ENCODE measurements at regions not wholly inside any gene's neighbourhood (a gene's known extent, or its start where the extent isn't known, plus 50 kb on each side); places are given as distances from the start of the nearest gene placed in this dataset.

- Histone ChIP-seq H3K27me3 (ENCODE audit: control insufficient read depth, insufficient read depth, low read length, poor library complexity, severe bottlenecking) (no peaks in the 10 kb centered on the region), H3K27ac (ENCODE audit: insufficient read depth, low read depth, low read length, poor library complexity, severe bottlenecking) (no peak overlapping the region), H3K36me3 (ENCODE audit: control insufficient read depth, insufficient read depth, low read length) (no peaks in the 10 kb centered on the region), H3K9me3 (ENCODE audit: control insufficient read depth, low read length) (no peaks in the 10 kb centered on the region), H3K4me3 (ENCODE audit: insufficient read depth, low read depth, low read length) (no peak overlapping the region), H3K4me1 (ENCODE audit: control insufficient read depth, insufficient read depth, low read length) (peaks cover 10% of the 10 kb centered on the region)
- WGBS, 2 experiments: 91 to 92% methylated on average over 3 of the region's 3 CpGs
These were observed 150.1 kb downstream of the ELOVL4 start for GRCh38 chr6:79797163-79797764.

GRCh38 chr6:79796197-79796596, 151.2 kb downstream of the ELOVL4 start:
- WGBS, 2 experiments: 85 to 86% methylated on average over 2 of the region's 2 CpGs
- Histone ChIP-seq H3K36me3 (ENCODE audit: control insufficient read depth, insufficient read depth, low read length) (no peaks in the 10 kb centered on the region), H3K9me3 (ENCODE audit: control insufficient read depth, low read length) (no peaks in the 10 kb centered on the region), H3K27me3 (ENCODE audit: control insufficient read depth, insufficient read depth, low read length, poor library complexity, severe bottlenecking) (no peaks in the 10 kb centered on the region), H3K27ac (ENCODE audit: insufficient read depth, low read depth, low read length, poor library complexity, severe bottlenecking) (no peak overlapping the region), H3K4me3 (ENCODE audit: insufficient read depth, low read depth, low read length) (no peak overlapping the region), H3K4me1 (ENCODE audit: control insufficient read depth, insufficient read depth, low read length) (peaks cover 10% of the 10 kb centered on the region)

DNA sequence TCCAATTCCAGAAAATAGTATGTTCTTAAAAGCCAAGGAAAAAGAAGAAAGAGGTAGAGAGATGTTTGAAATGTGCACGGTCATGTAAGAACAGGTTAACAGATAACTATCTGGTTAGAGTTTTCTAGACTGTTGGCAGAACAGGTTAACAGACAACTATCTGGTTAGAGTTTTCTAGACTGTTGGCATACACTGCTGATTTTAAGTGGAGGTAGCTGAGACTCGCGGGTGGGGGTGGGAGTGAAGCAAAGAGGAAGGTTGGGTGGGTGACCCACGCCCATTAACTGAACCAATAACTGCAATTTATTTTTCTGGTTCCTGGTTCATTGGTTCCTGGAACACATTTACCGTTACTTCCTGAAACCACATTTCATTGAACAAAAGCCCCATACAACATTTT, 157.5 kb downstream of the ELOVL4 start:
- no peak overlapping the region for H3K4me3 ChIP-seq (ENCODE audit: insufficient read depth, low read depth, low read length)
- no peaks in the 10 kb centered on the region for H3K9me3 ChIP-seq (ENCODE audit: control insufficient read depth, low read length)
- no peaks in the 10 kb centered on the region for H3K27me3 ChIP-seq (ENCODE audit: control insufficient read depth, insufficient read depth, low read length, poor library complexity, severe bottlenecking)
- no peaks in the 10 kb centered on the region for H3K4me1 ChIP-seq (ENCODE audit: control insufficient read depth, insufficient read depth, low read length)
- H3K27ac ChIP-seq (ENCODE audit: insufficient read depth, low read depth, low read length, poor library complexity, severe bottlenecking): no peak overlapping the region
- WGBS, 2 experiments: 94 to 98% methylated on average over 5 of the region's 5 CpGs
- H3K36me3 ChIP-seq (ENCODE audit: control insufficient read depth, insufficient read depth, low read length): no peaks in the 10 kb centered on the region

- no peak overlapping the region for H3K27ac ChIP-seq (ENCODE audit: insufficient read depth, low read depth, low read length, poor library complexity, severe bottlenecking)
- WGBS, 2 experiments: 64 to 81% methylated on average over 1 of the region's 1 CpG
These were observed 157.6 kb downstream of the SH3BGRL2 start for GRCh38 chr6:79788756-79789155.

GRCh38 chr6:79787626-79788025, 156.5 kb downstream of the SH3BGRL2 start:
- WGBS, 2 experiments: 94 to 98% methylated on average over 2 to 3 of the region's 3 CpGs
- Histone ChIP-seq H3K4me1 (ENCODE audit: control insufficient read depth, insufficient read depth, low read length) (no peaks in the 10 kb centered on the region), H3K27me3 (ENCODE audit: control insufficient read depth, insufficient read depth, low read length, poor library complexity, severe bottlenecking) (no peaks in the 10 kb centered on the region), H3K27ac (ENCODE audit: insufficient read depth, low read depth, low read length, poor library complexity, severe bottlenecking) (no peak overlapping the region), H3K36me3 (ENCODE audit: control insufficient read depth, insufficient read depth, low read length) (no peaks in the 10 kb centered on the region), H3K4me3 (ENCODE audit: insufficient read depth, low read depth, low read length) (no peak overlapping the region), H3K9me3 (ENCODE audit: control insufficient read depth, low read length) (no peaks in the 10 kb centered on the region)

More at GRCh38 chr6:79788756-79789155, 157.6 kb downstream of the SH3BGRL2 start:
- H3K9me3 ChIP-seq (ENCODE audit: control insufficient read depth, low read length): no peaks in the 10 kb centered on the region
- no peaks in the 10 kb centered on the region for H3K36me3 ChIP-seq (ENCODE audit: control insufficient read depth, insufficient read depth, low read length)
- no peaks in the 10 kb centered on the region for H3K27me3 ChIP-seq (ENCODE audit: control insufficient read depth, insufficient read depth, low read length, poor library complexity, severe bottlenecking)
- no peaks in the 10 kb centered on the region for H3K4me1 ChIP-seq (ENCODE audit: control insufficient read depth, insufficient read depth, low read length)
- H3K4me3 ChIP-seq (ENCODE audit: insufficient read depth, low read depth, low read length): no peak overlapping the region

DNA sequence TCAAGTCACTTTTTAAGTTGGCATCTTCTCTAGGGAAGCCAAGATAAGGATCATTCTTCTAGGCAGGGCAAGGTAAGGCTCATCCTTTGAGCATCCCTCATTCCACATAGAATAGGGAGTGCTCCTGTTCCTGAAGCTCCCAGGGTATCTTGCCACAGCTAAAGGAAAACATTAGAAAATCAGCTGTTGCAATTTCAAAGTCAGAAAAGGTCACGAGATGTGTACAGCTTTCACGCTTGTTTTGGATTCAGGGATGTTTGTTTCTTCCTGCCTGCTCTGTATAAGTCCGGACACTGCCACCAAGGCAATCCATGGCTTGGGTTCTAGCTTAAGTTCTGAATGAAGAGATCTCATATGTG, 153.2 kb downstream of the SH3BGRL2 start:
- no peak overlapping the region for H3K27ac ChIP-seq (ENCODE audit: insufficient read depth, low read depth, low read length, poor library complexity, severe bottlenecking)
- H3K9me3 ChIP-seq (ENCODE audit: control insufficient read depth, low read length): no peaks in the 10 kb centered on the region
- no peaks in the 10 kb centered on the region for H3K27me3 ChIP-seq (ENCODE audit: control insufficient read depth, insufficient read depth, low read length, poor library complexity, severe bottlenecking)
- H3K4me3 ChIP-seq (ENCODE audit: insufficient read depth, low read depth, low read length): no peak overlapping the region
- WGBS, 2 experiments: 98 to 99% methylated on average over 3 of the region's 3 CpGs
- H3K36me3 ChIP-seq (ENCODE audit: control insufficient read depth, insufficient read depth, low read length): no peaks in the 10 kb centered on the region
- H3K4me1 ChIP-seq (ENCODE audit: control insufficient read depth, insufficient read depth, low read length): no peaks in the 10 kb centered on the region

GRCh38 chr6:79783670-79784394, 152.7 kb downstream of the SH3BGRL2 start:
- no peaks in the 10 kb centered on the region for H3K9me3 ChIP-seq (ENCODE audit: control insufficient read depth, low read length)
- WGBS, 2 experiments: 88 to 89% methylated on average over 4 of the region's 4 CpGs
- H3K4me1 ChIP-seq (ENCODE audit: control insufficient read depth, insufficient read depth, low read length): no peaks in the 10 kb centered on the region
- no peak overlapping the region for H3K27ac ChIP-seq (ENCODE audit: insufficient read depth, low read depth, low read length, poor library complexity, severe bottlenecking)
- H3K4me3 ChIP-seq (ENCODE audit: insufficient read depth, low read depth, low read length): no peak overlapping the region
- no peaks in the 10 kb centered on the region for H3K36me3 ChIP-seq (ENCODE audit: control insufficient read depth, insufficient read depth, low read length)
- no peaks in the 10 kb centered on the region for H3K27me3 ChIP-seq (ENCODE audit: control insufficient read depth, insufficient read depth, low read length, poor library complexity, severe bottlenecking)

GRCh38 chr6:79782792-79783580, 151.9 kb downstream of the SH3BGRL2 start:
- Histone ChIP-seq H3K27ac (ENCODE audit: insufficient read depth, low read depth, low read length, poor library complexity, severe bottlenecking) (no peak overlapping the region), H3K9me3 (ENCODE audit: control insufficient read depth, low read length) (no peaks in the 10 kb centered on the region), H3K4me3 (ENCODE audit: insufficient read depth, low read depth, low read length) (no peak overlapping the region), H3K4me1 (ENCODE audit: control insufficient read depth, insufficient read depth, low read length) (no peaks in the 10 kb centered on the region), H3K36me3 (ENCODE audit: control insufficient read depth, insufficient read depth, low read length) (no peaks in the 10 kb centered on the region), H3K27me3 (ENCODE audit: control insufficient read depth, insufficient read depth, low read length, poor library complexity, severe bottlenecking) (no peaks in the 10 kb centered on the region)
- 89 to 90% methylated on average over 5 of the region's 5 CpGs for WGBS, 2 experiments

DNA sequence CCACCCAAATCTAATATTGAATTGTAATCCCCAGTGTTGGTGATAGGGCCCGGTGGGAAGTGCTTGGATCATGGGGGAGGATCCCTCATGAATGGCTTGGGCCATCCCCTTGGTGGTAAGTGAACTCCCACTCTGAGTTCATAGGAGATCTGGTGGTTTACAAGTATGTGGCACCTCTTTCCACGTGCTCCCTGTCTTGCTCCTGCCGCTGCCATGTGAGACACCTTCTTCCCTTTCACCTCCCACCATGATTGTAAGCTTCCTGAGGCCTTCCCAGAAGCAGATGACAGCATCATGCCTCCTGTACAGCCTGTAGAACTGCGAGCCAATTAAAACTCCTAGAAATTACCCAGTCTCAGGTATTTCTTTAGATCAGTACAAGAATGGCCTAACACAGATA, 150.8 kb downstream of the SH3BGRL2 start:
- Histone ChIP-seq H3K4me1 (ENCODE audit: control insufficient read depth, insufficient read depth, low read length) (no peaks in the 10 kb centered on the region), H3K4me3 (ENCODE audit: insufficient read depth, low read depth, low read length) (no peak overlapping the region), H3K9me3 (ENCODE audit: control insufficient read depth, low read length) (no peaks in the 10 kb centered on the region), H3K36me3 (ENCODE audit: control insufficient read depth, insufficient read depth, low read length) (no peaks in the 10 kb centered on the region), H3K27me3 (ENCODE audit: control insufficient read depth, insufficient read depth, low read length, poor library complexity, severe bottlenecking) (no peaks in the 10 kb centered on the region), H3K27ac (ENCODE audit: insufficient read depth, low read depth, low read length, poor library complexity, severe bottlenecking) (no peak overlapping the region)
- WGBS, 2 experiments: 86 to 89% methylated on average over 4 of the region's 4 CpGs

GRCh38 chr6:79780881-79781280, 149.8 kb downstream of the SH3BGRL2 start:
- H3K36me3 ChIP-seq (ENCODE audit: control insufficient read depth, insufficient read depth, low read length): no peaks in the 10 kb centered on the region
- no peak overlapping the region for H3K4me3 ChIP-seq (ENCODE audit: insufficient read depth, low read depth, low read length)
- H3K4me1 ChIP-seq (ENCODE audit: control insufficient read depth, insufficient read depth, low read length): no peaks in the 10 kb centered on the region
- no peaks in the 10 kb centered on the region for H3K9me3 ChIP-seq (ENCODE audit: control insufficient read depth, low read length)
- no peaks in the 10 kb centered on the region for H3K27me3 ChIP-seq (ENCODE audit: control insufficient read depth, insufficient read depth, low read length, poor library complexity, severe bottlenecking)
- 91 to 95% methylated on average over 1 of the region's 1 CpG for WGBS, 2 experiments
- H3K27ac ChIP-seq (ENCODE audit: insufficient read depth, low read depth, low read length, poor library complexity, severe bottlenecking): no peak overlapping the region

Data from ectodermal cell (in vitro differentiated cells).